ENCODE measurements at regions not wholly inside any gene's neighbourhood (a gene's known extent, or its start where the extent isn't known, plus 50 kb on each side); places are given as distances from the start of the nearest gene placed in this dataset.
A peak's percentile ranks its signal among the peaks of the same experiment; 100 is the strongest.

GRCh38 chr2:120680136-120680761 is 55.4 kb upstream of the GLI2 start (continued):
- TF ChIP-seq ZNF687 (CRISPR knock-in tag; IDR thresholded peaks at IDR 0.05) (peak; percentile 33; the same call in 1 of the 2 replicates), SMC3 (IDR thresholded peaks at IDR 0.05; ENCODE audit: low read length) (peak; percentile 90), ZNF619 (CRISPR knock-in tag; IDR thresholded peaks at IDR 0.05) (peak; percentile 76; the same call in 1 of the 2 replicates), HMGXB4 (CRISPR knock-in tag; IDR thresholded peaks at IDR 0.05; ENCODE audit: borderline replicate concordance in 1 of 2, low read depth in 1 of 2) (0 out of 4 replicates have a peak, but pooled peaks of 1 of the 2 experiments have one; percentile 33), IRF2 (CRISPR knock-in tag; IDR thresholded peaks at IDR 0.05) (0 out of 2 replicates have a peak, but pooled peaks have one; percentile 24), MIER2 (CRISPR knock-in tag; IDR thresholded peaks at IDR 0.05) (no peak), BRCA1 (CRISPR knock-in tag; IDR thresholded peaks at IDR 0.05) (no peak), SKI (IDR thresholded peaks at IDR 0.05; ENCODE audit: partially characterized antibody) (no peak)
